IPS-18c (cell line): ENCODE measurements at regions not wholly inside any gene's neighbourhood (a gene's known extent, or its start where the extent isn't known, plus 50 kb on each side); places are given as distances from the start of the nearest gene placed in this dataset.

Experiments used
- H3K4me3 ChIP-seq: 2 replicates; pipeline ENCODE4 v1.7.0; 2013; ENCODE audit warnings: low read depth, mild to moderate bottlenecking, low read length, moderate library complexity; ENCODE audit not compliant: insufficient read depth
- H3K9me3 ChIP-seq: one replicate; pipeline ENCODE4 v1.6.1; 2013; ENCODE audit warnings: mild to moderate bottlenecking, low read length, moderate library complexity; ENCODE audit not compliant: control insufficient read depth, insufficient read depth

GRCh38 chr12:92362785-92363184 is 217.1 kb upstream of the BTG1 start:
- Histone ChIP-seq H3K9me3 (no peaks in the 10 kb centered on the region), H3K4me3 (no peak overlapping the region)

- no peak overlapping the region for H3K4me3 ChIP-seq
Observed at GRCh38 chr12:92362126-92362525, 216.5 kb upstream of the BTG1 start.

GRCh38 chr12:92360543-92360942 is 214.9 kb upstream of the BTG1 start:
- Histone ChIP-seq H3K9me3 (no peaks in the 10 kb centered on the region), H3K4me3 (no peak overlapping the region)

More at GRCh38 chr12:92362126-92362525, 216.5 kb upstream of the BTG1 start:
- H3K9me3 ChIP-seq, result no peaks in the 10 kb centered on the region

- no peaks in the 10 kb centered on the region for H3K9me3 ChIP-seq
- H3K4me3 ChIP-seq, result no peak overlapping the region
Observed at GRCh38 chr12:92359581-92360209, 214.0 kb upstream of the BTG1 start.

GRCh38 chr12:92357584-92358261 is 212.1 kb upstream of the BTG1 start:
- Histone ChIP-seq H3K4me3 (no peak overlapping the region), H3K9me3 (no peaks in the 10 kb centered on the region)

GRCh38 chr12:92356425-92356824 is 210.8 kb upstream of the BTG1 start:
- Histone ChIP-seq H3K9me3 (no peaks in the 10 kb centered on the region), H3K4me3 (no peak overlapping the region)

GRCh38 chr12:92349635-92350034 is 204.0 kb upstream of the BTG1 start:
- H3K4me3 ChIP-seq, result no peak overlapping the region
- no peaks in the 10 kb centered on the region for H3K9me3 ChIP-seq

- Histone ChIP-seq H3K4me3 (no peak overlapping the region), H3K9me3 (no peaks in the 10 kb centered on the region)
Observed at GRCh38 chr12:92342574-92342973, 196.9 kb upstream of the BTG1 start.

GRCh38 chr12:92341065-92341668 is 195.5 kb upstream of the BTG1 start:
- Histone ChIP-seq H3K4me3 (no peak overlapping the region), H3K9me3 (no peaks in the 10 kb centered on the region)

GRCh38 chr12:92340441-92341064 is 194.9 kb upstream of the BTG1 start:
- Histone ChIP-seq H3K4me3 (no peak overlapping the region), H3K9me3 (no peaks in the 10 kb centered on the region)

GRCh38 chr12:92340003-92340402 is 194.4 kb upstream of the BTG1 start:
- Histone ChIP-seq H3K9me3 (no peaks in the 10 kb centered on the region), H3K4me3 (no peak overlapping the region)

GRCh38 chr12:92339198-92339821 is 193.7 kb upstream of the BTG1 start:
- no peaks in the 10 kb centered on the region for H3K9me3 ChIP-seq
- H3K4me3 ChIP-seq, result no peak overlapping the region

- no peak overlapping the region for H3K4me3 ChIP-seq
- H3K9me3 ChIP-seq, result no peaks in the 10 kb centered on the region
Observed at GRCh38 chr12:92338671-92339070, 193.0 kb upstream of the BTG1 start.

GRCh38 chr12:92338102-92338501 is 192.5 kb upstream of the BTG1 start:
- no peaks in the 10 kb centered on the region for H3K9me3 ChIP-seq
- H3K4me3 ChIP-seq, result no peak overlapping the region

GRCh38 chr12:92337128-92337527 is 191.5 kb upstream of the BTG1 start:
- Histone ChIP-seq H3K9me3 (no peaks in the 10 kb centered on the region), H3K4me3 (no peak overlapping the region)

GRCh38 chr12:92336641-92337040 is 191.0 kb upstream of the BTG1 start:
- Histone ChIP-seq H3K9me3 (no peaks in the 10 kb centered on the region), H3K4me3 (no peak overlapping the region)

- Histone ChIP-seq H3K9me3 (no peaks in the 10 kb centered on the region), H3K4me3 (no peak overlapping the region)
Observed at GRCh38 chr12:92335831-92336230, 190.2 kb upstream of the BTG1 start.

GRCh38 chr12:92334552-92334951 is 188.9 kb upstream of the BTG1 start:
- no peaks in the 10 kb centered on the region for H3K9me3 ChIP-seq
- no peak overlapping the region for H3K4me3 ChIP-seq
